IPS DF 6.9 (cell line): ENCODE measurements at regions not wholly inside any gene's neighbourhood (a gene's known extent, or its start where the extent isn't known, plus 50 kb on each side); places are given as distances from the start of the nearest gene placed in this dataset.

Source experiments
- DNase-seq: peaks from one replicate; pipeline ENCODE4 v3.0.0-alpha.2; 2013; ENCODE audit warnings: low read depth, low spot score
- H3K27ac ChIP-seq: one replicate; pipeline ENCODE4 v1.5.1; 2013; ENCODE audit warnings: low read length, control low read depth
- H3K27me3 ChIP-seq: 2 replicates; pipeline ENCODE4 v1.6.1; 2013; ENCODE audit warnings: mild to moderate bottlenecking, low read length; ENCODE audit not compliant: control insufficient read depth, insufficient read depth
- H3K36me3 ChIP-seq: 2 replicates; pipeline ENCODE4 v1.6.1; 2013; ENCODE audit warnings: low read length; ENCODE audit not compliant: control insufficient read depth, insufficient read depth
- H3K4me1 ChIP-seq: 2 replicates; pipeline ENCODE4 v1.6.1; 2013; ENCODE audit warnings: low read length; ENCODE audit not compliant: control insufficient read depth, insufficient read depth
- H3K4me3 ChIP-seq: 2 replicates; pipeline ENCODE4 v1.5.1; 2013; ENCODE audit warnings: mild to moderate bottlenecking, low read length
- H3K9me3 ChIP-seq: 2 replicates; pipeline ENCODE4 v1.6.1; 2013; ENCODE audit warnings: low read length, inconsistent platforms; ENCODE audit not compliant: control insufficient read depth, insufficient read depth
- WGBS: extraction: QIAGEN DNeasy Blood & Tissue Kit; methylation state at CpG from one replicate; pipeline ENCODE4 v1.1.7; 2013; ENCODE audit warnings: mixed read lengths, missing lambda C conversion rate; ENCODE audit not compliant: insufficient read length, insufficient coverage; 5-methylcytosine and 5-hydroxymethylcytosine counted together

- no CpG with 5 or more reads among the region's 3 CpGs for WGBS
- H3K36me3 ChIP-seq: no peaks in the 10 kb centered on the region
- DNase-seq: no peak
Measured at GRCh38 chr10:56561336-56561735, 200.3 kb upstream of the ZWINT start.

GRCh38 chr10:56551037-56551436 is 190.0 kb upstream of the ZWINT start:
- Histone ChIP-seq H3K9me3 (no peaks in the 10 kb centered on the region), H3K4me3 (no peak overlapping the region), H3K27me3 (no peaks in the 10 kb centered on the region), H3K36me3 (no peaks in the 10 kb centered on the region), H3K4me1 (no peaks in the 10 kb centered on the region), H3K27ac (no peak overlapping the region)
- DNase-seq: no peak
- WGBS: no CpG with 5 or more reads among the region's 9 CpGs

More at GRCh38 chr10:56561336-56561735, 200.3 kb upstream of the ZWINT start:
- H3K4me1 ChIP-seq: no peaks in the 10 kb centered on the region
- no peaks in the 10 kb centered on the region for H3K9me3 ChIP-seq
- H3K4me3 ChIP-seq: no peak overlapping the region
- no peak overlapping the region for H3K27ac ChIP-seq
- no peaks in the 10 kb centered on the region for H3K27me3 ChIP-seq

- no peaks in the 10 kb centered on the region for H3K36me3 ChIP-seq
- H3K27ac ChIP-seq: no peak overlapping the region
- WGBS: no CpG with 5 or more reads among the region's 4 CpGs
- no peak overlapping the region for H3K4me3 ChIP-seq
- H3K9me3 ChIP-seq: no peaks in the 10 kb centered on the region
- no peak for DNase-seq
- H3K27me3 ChIP-seq: no peaks in the 10 kb centered on the region
- H3K4me1 ChIP-seq: no peaks in the 10 kb centered on the region
Measured at GRCh38 chr10:56547163-56547562, 186.1 kb upstream of the ZWINT start.

- no peaks in the 10 kb centered on the region for H3K36me3 ChIP-seq
- no peaks in the 10 kb centered on the region for H3K9me3 ChIP-seq
- H3K27ac ChIP-seq: no peak overlapping the region
- no peaks in the 10 kb centered on the region for H3K27me3 ChIP-seq
- H3K4me3 ChIP-seq: no peak overlapping the region
- H3K4me1 ChIP-seq: no peaks in the 10 kb centered on the region
- WGBS: no CpG with 5 or more reads among the region's 4 CpGs
- no peak for DNase-seq
Measured at GRCh38 chr10:56537984-56538383, 176.9 kb upstream of the ZWINT start.

- Histone ChIP-seq H3K27me3 (no peaks in the 10 kb centered on the region), H3K4me3 (no peak overlapping the region), H3K27ac (no peak overlapping the region), H3K9me3 (no peaks in the 10 kb centered on the region), H3K4me1 (no peaks in the 10 kb centered on the region), H3K36me3 (no peaks in the 10 kb centered on the region)
- no peak for DNase-seq
- WGBS: no CpG with 5 or more reads among the region's 3 CpGs
Measured at GRCh38 chr10:56522166-56522565, 161.1 kb upstream of the ZWINT start.

GRCh38 chr10:56508562-56508961 is 147.5 kb upstream of the ZWINT start:
- H3K9me3 ChIP-seq: no peaks in the 10 kb centered on the region
- H3K36me3 ChIP-seq: no peaks in the 10 kb centered on the region
- no peaks in the 10 kb centered on the region for H3K27me3 ChIP-seq
- H3K4me1 ChIP-seq: no peaks in the 10 kb centered on the region
- H3K4me3 ChIP-seq: no peak overlapping the region
- WGBS: no CpG with 5 or more reads among the region's 3 CpGs
- DNase-seq: no peak
- no peak overlapping the region for H3K27ac ChIP-seq

GRCh38 chr10:56507033-56507432 is 146.0 kb upstream of the ZWINT start:
- Histone ChIP-seq H3K27me3 (no peaks in the 10 kb centered on the region), H3K36me3 (no peaks in the 10 kb centered on the region), H3K27ac (no peak overlapping the region), H3K9me3 (no peaks in the 10 kb centered on the region), H3K4me1 (no peaks in the 10 kb centered on the region), H3K4me3 (no peak overlapping the region)
- DNase-seq: no peak
- WGBS: no CpG with 5 or more reads among the region's 3 CpGs

- Histone ChIP-seq H3K4me1 (no peaks in the 10 kb centered on the region), H3K27ac (no peak overlapping the region), H3K27me3 (no peaks in the 10 kb centered on the region), H3K36me3 (no peaks in the 10 kb centered on the region), H3K9me3 (no peaks in the 10 kb centered on the region), H3K4me3 (no peak overlapping the region)
- no peak for DNase-seq
- 100% methylated on average over 1 of the region's 3 CpGs for WGBS
Measured at GRCh38 chr10:56505555-56505954, 144.5 kb upstream of the ZWINT start.

- no peaks in the 10 kb centered on the region for H3K9me3 ChIP-seq
- no peak for DNase-seq
Measured at GRCh38 chr10:56496186-56496486, 135.1 kb upstream of the ZWINT start.

GRCh38 chr10:56487746-56488145 is 126.7 kb upstream of the ZWINT start:
- no CpG with 5 or more reads among the region's 3 CpGs for WGBS
- Histone ChIP-seq H3K9me3 (no peaks in the 10 kb centered on the region), H3K36me3 (no peaks in the 10 kb centered on the region), H3K27me3 (no peaks in the 10 kb centered on the region), H3K4me3 (no peak overlapping the region), H3K4me1 (no peaks in the 10 kb centered on the region), H3K27ac (no peak overlapping the region)
- no peak for DNase-seq

More at GRCh38 chr10:56496186-56496486, 135.1 kb upstream of the ZWINT start:
- H3K27ac ChIP-seq: no peak overlapping the region
- H3K4me3 ChIP-seq: no peak overlapping the region
- no peaks in the 10 kb centered on the region for H3K4me1 ChIP-seq
- no peaks in the 10 kb centered on the region for H3K27me3 ChIP-seq
- WGBS: no CpG with 5 or more reads among the region's 2 CpGs
- no peaks in the 10 kb centered on the region for H3K36me3 ChIP-seq

- no peaks in the 10 kb centered on the region for H3K36me3 ChIP-seq
- no CpG with 5 or more reads among the region's 3 CpGs for WGBS
- H3K9me3 ChIP-seq: no peaks in the 10 kb centered on the region
- no peak for DNase-seq
- no peaks in the 10 kb centered on the region for H3K27me3 ChIP-seq
- H3K4me3 ChIP-seq: no peak overlapping the region
- no peaks in the 10 kb centered on the region for H3K4me1 ChIP-seq
- no peak overlapping the region for H3K27ac ChIP-seq
Measured at GRCh38 chr10:56481521-56482091, 120.5 kb upstream of the ZWINT start.
